ENCODE measurements at regions not wholly inside any gene's neighbourhood (a gene's known extent, or its start where the extent isn't known, plus 50 kb on each side); places are given as distances from the start of the nearest gene placed in this dataset.

DNA sequence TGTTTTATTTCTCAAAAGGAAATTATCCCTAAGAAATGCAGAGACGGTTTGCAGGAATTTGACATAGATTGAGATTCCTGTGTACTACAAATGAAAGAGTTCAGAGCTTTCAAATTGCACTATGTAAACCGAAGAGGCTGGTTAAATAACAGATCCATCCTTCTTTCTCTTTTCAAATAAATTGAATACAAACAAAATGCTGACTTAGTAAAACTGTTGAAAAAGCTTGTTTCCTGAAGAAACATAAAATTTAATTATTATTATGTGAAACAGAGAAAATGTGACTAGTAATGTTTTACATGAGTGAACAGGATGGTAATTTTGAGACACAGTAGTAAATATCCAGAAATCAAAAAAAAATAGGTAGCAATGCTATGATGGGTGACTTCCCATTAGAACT, 441.2 kb downstream of the LRRIQ3 start:
- Histone ChIP-seq H3K36me3 (ENCODE audit: control insufficient read depth, insufficient read depth, low read length) (no peaks in the 10 kb centered on the region), H3K4me3 (replicated peaks; ENCODE audit: low read depth, low read length) (no peak overlapping the region), H3K27me3 (replicated peaks; ENCODE audit: control insufficient read depth, insufficient read depth, low read length) (no peaks in the 10 kb centered on the region)
- TF ChIP-seq CTCF (IDR thresholded peaks at IDR 0.05; ENCODE audit: insufficient read depth, low read length, poor library complexity, severe bottlenecking) = no peak
- DNase-seq (ENCODE audit: extremely low read depth, insufficient read length) = no peak

DNA sequence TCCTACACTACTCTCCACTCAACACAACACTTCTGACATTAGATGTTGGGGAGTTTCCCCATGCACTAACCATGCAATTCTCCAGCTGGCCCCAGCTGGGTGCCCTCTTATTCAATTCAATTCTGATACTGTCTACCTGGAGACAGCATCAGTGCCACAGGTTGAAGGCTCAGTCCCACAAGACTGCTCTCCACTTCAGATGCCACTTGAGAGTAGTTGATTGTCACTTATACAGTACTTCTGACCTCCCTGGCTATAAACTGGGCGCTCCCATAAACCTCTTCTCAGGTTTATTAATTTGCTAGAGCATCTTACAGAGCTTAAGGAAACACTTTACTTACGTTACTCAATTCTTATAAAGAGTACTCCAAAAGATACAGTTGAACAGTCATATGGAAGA, 442.3 kb downstream of the LRRIQ3 start:
- no peak for DNase-seq (ENCODE audit: extremely low read depth, insufficient read length)
- Histone ChIP-seq H3K27me3 (replicated peaks; ENCODE audit: control insufficient read depth, insufficient read depth, low read length) (no peaks in the 10 kb centered on the region), H3K36me3 (ENCODE audit: control insufficient read depth, insufficient read depth, low read length) (no peaks in the 10 kb centered on the region), H3K4me3 (replicated peaks; ENCODE audit: low read depth, low read length) (no peak overlapping the region)
- TF ChIP-seq CTCF (IDR thresholded peaks at IDR 0.05; ENCODE audit: insufficient read depth, low read length, poor library complexity, severe bottlenecking) = no peak

- DNase-seq (ENCODE audit: extremely low read depth, insufficient read length) = no peak
- TF ChIP-seq CTCF (IDR thresholded peaks at IDR 0.05; ENCODE audit: insufficient read depth, low read length, poor library complexity, severe bottlenecking) = no peak
- no peak overlapping the region for H3K4me3 ChIP-seq (replicated peaks; ENCODE audit: low read depth, low read length)
- no peaks in the 10 kb centered on the region for H3K27me3 ChIP-seq (replicated peaks; ENCODE audit: control insufficient read depth, insufficient read depth, low read length)
- no peaks in the 10 kb centered on the region for H3K36me3 ChIP-seq (ENCODE audit: control insufficient read depth, insufficient read depth, low read length)
These were observed 448.0 kb downstream of the LRRIQ3 start for GRCh38 chr1:73749996-73750395.

- H3K4me3 ChIP-seq (replicated peaks; ENCODE audit: low read depth, low read length) = no peak overlapping the region
- TF ChIP-seq CTCF (IDR thresholded peaks at IDR 0.05; ENCODE audit: insufficient read depth, low read length, poor library complexity, severe bottlenecking) = no peak
- no peak for DNase-seq (ENCODE audit: extremely low read depth, insufficient read length)
- H3K27me3 ChIP-seq (replicated peaks; ENCODE audit: control insufficient read depth, insufficient read depth, low read length) = no peaks in the 10 kb centered on the region
- H3K36me3 ChIP-seq (ENCODE audit: control insufficient read depth, insufficient read depth, low read length) = no peaks in the 10 kb centered on the region
These were observed 453.0 kb downstream of the LRRIQ3 start for GRCh38 chr1:73744985-73745384.

- no peaks in the 10 kb centered on the region for H3K27me3 ChIP-seq (replicated peaks; ENCODE audit: control insufficient read depth, insufficient read depth, low read length)
- H3K4me3 ChIP-seq (replicated peaks; ENCODE audit: low read depth, low read length) = no peak overlapping the region
- no peak for TF ChIP-seq CTCF (IDR thresholded peaks at IDR 0.05; ENCODE audit: insufficient read depth, low read length, poor library complexity, severe bottlenecking)
- DNase-seq (ENCODE audit: extremely low read depth, insufficient read length) = no peak
- no peaks in the 10 kb centered on the region for H3K36me3 ChIP-seq (ENCODE audit: control insufficient read depth, insufficient read depth, low read length)
These were observed 461.9 kb downstream of the LRRIQ3 start for GRCh38 chr1:73736125-73736524.

DNA sequence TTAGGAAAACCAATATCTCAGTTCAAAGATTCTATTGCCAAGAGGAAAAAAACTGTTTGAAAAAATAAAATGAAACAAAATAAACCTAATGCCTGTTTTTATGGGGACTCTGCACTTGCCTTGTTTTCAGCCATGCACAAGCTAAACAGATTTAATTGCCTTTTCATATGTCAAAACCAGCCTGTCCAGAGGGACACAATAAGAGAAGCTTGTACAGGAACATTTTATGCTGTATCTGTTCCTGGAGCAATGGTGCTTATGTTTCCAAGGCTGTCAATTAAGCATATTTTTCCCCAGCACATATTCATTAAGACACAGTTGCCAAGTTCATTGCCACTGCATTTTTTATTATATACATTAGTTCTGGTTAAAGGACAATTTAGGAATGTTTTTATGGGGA, 470.9 kb downstream of the LRRIQ3 start:
- Histone ChIP-seq H3K27me3 (replicated peaks; ENCODE audit: control insufficient read depth, insufficient read depth, low read length) (no peaks in the 10 kb centered on the region), H3K36me3 (ENCODE audit: control insufficient read depth, insufficient read depth, low read length) (no peaks in the 10 kb centered on the region), H3K4me3 (replicated peaks; ENCODE audit: low read depth, low read length) (no peak overlapping the region)
- TF ChIP-seq CTCF (IDR thresholded peaks at IDR 0.05; ENCODE audit: insufficient read depth, low read length, poor library complexity, severe bottlenecking) = no peak
- no peak for DNase-seq (ENCODE audit: extremely low read depth, insufficient read length)
